SK-N-MC (cell line): ENCODE measurements at regions not wholly inside any gene's neighbourhood (a gene's known extent, or its start where the extent isn't known, plus 50 kb on each side); places are given as distances from the start of the nearest gene placed in this dataset.
A peak's percentile ranks its signal among the peaks of the same experiment; 100 is the strongest.

Source experiments
- DNase-seq: peaks from one replicate; pipeline ENCODE4 v3.0.0-alpha.2; 2011; ENCODE audit warnings: low read depth, low spot score
- H3K27ac ChIP-seq: fragments of 200-600 bp; sonication (generic); 2 replicates; pipeline ENCODE4 v1.5.1; 2016; ENCODE audit warnings: mixed run types
- H3K36me3 ChIP-seq: fragments of 200-600 bp; sonication (generic); 2 replicates; pipeline ENCODE4 v1.6.1; 2017; ENCODE audit warnings: antibody characterized with exemption, low read length, mixed read lengths; ENCODE audit not compliant: insufficient read depth
- H3K4me3 ChIP-seq: fragments of 200-600 bp; sonication (generic); 2 replicates; pipeline ENCODE4 v1.5.1; 2016
- H3K9ac ChIP-seq: fragments of 200-600 bp; sonication (generic); 2 replicates; pipeline ENCODE4 v1.8.0; 2017; ENCODE audit warnings: mixed run types, mixed read lengths; ENCODE audit not compliant: insufficient read length
- H3K9me3 ChIP-seq: fragments of 200-600 bp; sonication (generic); 2 replicates; pipeline ENCODE4 v1.6.1; 2017; ENCODE audit warnings: low read depth, mild to moderate bottlenecking, antibody characterized with exemption, low read length, moderate library complexity, mixed read lengths
- EZH2 ChIP-seq: fragments of 200-600 bp; sonication (generic); IDR thresholded peaks from one replicate; pipeline ENCODE4 v1.6.1; 2017; ENCODE audit warnings: antibody characterized with exemption
- FOXP2 ChIP-seq: optimal IDR thresholded peaks from 2 replicates; pipeline ENCODE3; 2011; ENCODE audit warnings: mild to moderate bottlenecking, moderate library complexity; ENCODE audit not compliant: insufficient read depth; ENCODE audit errors: extremely low read length, control extremely low read depth
- POLR2AphosphoS5 ChIP-seq: IDR thresholded peaks from 2 replicates; pipeline ENCODE4 v1.6.1; 2012; ENCODE audit warnings: mild to moderate bottlenecking, low read depth, low read length, borderline replicate concordance

GRCh38 chr14:53683229-53683628, 273.4 kb downstream of the BMP4 start:
- no peak overlapping the region for H3K4me3 ChIP-seq

GRCh38 chr14:53672526-53672925, 284.1 kb downstream of the BMP4 start:
- Histone ChIP-seq H3K9me3 (no peaks in the 10 kb centered on the region), H3K36me3 (no peaks in the 10 kb centered on the region), H3K27ac (no peak overlapping the region), H3K4me3 (no peak overlapping the region), H3K9ac (no peak overlapping the region)
- TF ChIP-seq EZH2 (no peak), FOXP2 (no peak), POLR2AphosphoS5 (no peak)
- no peak for DNase-seq

More at GRCh38 chr14:53683229-53683628, 273.4 kb downstream of the BMP4 start:
- no peaks in the 10 kb centered on the region for H3K36me3 ChIP-seq
- H3K9ac ChIP-seq = no peak overlapping the region
- no peak for DNase-seq
- no peak overlapping the region for H3K27ac ChIP-seq
- no peaks in the 10 kb centered on the region for H3K9me3 ChIP-seq
- TF ChIP-seq POLR2AphosphoS5 = no peak
- no peak for TF ChIP-seq EZH2
- no peak for TF ChIP-seq FOXP2

GRCh38 chr14:53670701-53671100, 285.9 kb downstream of the BMP4 start:
- H3K9ac ChIP-seq = no peak overlapping the region
- no peak for DNase-seq
- no peaks in the 10 kb centered on the region for H3K36me3 ChIP-seq
- no peak overlapping the region for H3K27ac ChIP-seq
- no peaks in the 10 kb centered on the region for H3K9me3 ChIP-seq
- no peak overlapping the region for H3K4me3 ChIP-seq
- TF ChIP-seq EZH2 (no peak), POLR2AphosphoS5 (no peak), FOXP2 (no peak)

GRCh38 chr14:53668897-53669296, 287.7 kb downstream of the BMP4 start:
- no peak for TF ChIP-seq FOXP2
- no peak for TF ChIP-seq POLR2AphosphoS5
- no peak for TF ChIP-seq EZH2
- no peak overlapping the region for H3K9ac ChIP-seq
- no peaks in the 10 kb centered on the region for H3K36me3 ChIP-seq
- H3K27ac ChIP-seq = no peak overlapping the region
- H3K4me3 ChIP-seq = no peak overlapping the region
- no peaks in the 10 kb centered on the region for H3K9me3 ChIP-seq
- DNase-seq = peak; percentile 59

GRCh38 chr14:53663709-53664108, 292.9 kb downstream of the BMP4 start:
- Histone ChIP-seq H3K9me3 (no peaks in the 10 kb centered on the region; the same call in 1 of the 2 replicates), H3K27ac (no peak overlapping the region), H3K9ac (no peak overlapping the region), H3K4me3 (no peak overlapping the region), H3K36me3 (no peaks in the 10 kb centered on the region)
- TF ChIP-seq EZH2 (no peak), FOXP2 (no peak), POLR2AphosphoS5 (no peak)
- DNase-seq = no peak

- TF ChIP-seq FOXP2 = no peak
- TF ChIP-seq EZH2 = no peak
- TF ChIP-seq POLR2AphosphoS5 = no peak
- no peak for DNase-seq
- no peak overlapping the region for H3K9ac ChIP-seq
- no peak overlapping the region for H3K4me3 ChIP-seq
- no peaks in the 10 kb centered on the region for H3K9me3 ChIP-seq
- H3K36me3 ChIP-seq = no peaks in the 10 kb centered on the region
- H3K27ac ChIP-seq = no peak overlapping the region
Measured at GRCh38 chr14:53655080-53655785, 301.4 kb downstream of the BMP4 start.

GRCh38 chr14:53652068-53652467, 304.6 kb downstream of the BMP4 start:
- Histone ChIP-seq H3K4me3 (no peak overlapping the region), H3K9me3 (no peaks in the 10 kb centered on the region), H3K9ac (no peak overlapping the region), H3K27ac (no peak overlapping the region), H3K36me3 (no peaks in the 10 kb centered on the region)
- TF ChIP-seq POLR2AphosphoS5 (no peak), FOXP2 (no peak)
- no peak for DNase-seq

- Histone ChIP-seq H3K4me3 (no peak overlapping the region), H3K9me3 (no peaks in the 10 kb centered on the region), H3K36me3 (no peaks in the 10 kb centered on the region), H3K9ac (no peak overlapping the region), H3K27ac (no peak overlapping the region)
- no peak for DNase-seq
- no peak for TF ChIP-seq POLR2AphosphoS5
- TF ChIP-seq FOXP2 = no peak
- no peak for TF ChIP-seq EZH2
Measured at GRCh38 chr14:53651096-53651740, 305.4 kb downstream of the BMP4 start.

- no peak overlapping the region for H3K27ac ChIP-seq
- no peak for DNase-seq
- no peak overlapping the region for H3K9ac ChIP-seq
- no peaks in the 10 kb centered on the region for H3K36me3 ChIP-seq
- H3K4me3 ChIP-seq = no peak overlapping the region
- no peak for TF ChIP-seq POLR2AphosphoS5
- no peak for TF ChIP-seq FOXP2
- no peak for TF ChIP-seq EZH2
- no peaks in the 10 kb centered on the region for H3K9me3 ChIP-seq
Measured at GRCh38 chr14:53646925-53647324, 309.7 kb downstream of the BMP4 start.

GRCh38 chr14:53640695-53641094, 315.9 kb downstream of the BMP4 start:
- H3K4me3 ChIP-seq = no peak overlapping the region
- no peaks in the 10 kb centered on the region for H3K36me3 ChIP-seq
- no peak for DNase-seq
- H3K9ac ChIP-seq = no peak overlapping the region
- H3K9me3 ChIP-seq = no peaks in the 10 kb centered on the region
- H3K27ac ChIP-seq = no peak overlapping the region
- TF ChIP-seq EZH2 (no peak), POLR2AphosphoS5 (no peak), FOXP2 (no peak)
